ENCODE measurements at regions not wholly inside any gene's neighbourhood (a gene's known extent, or its start where the extent isn't known, plus 50 kb on each side); places are given as distances from the start of the nearest gene placed in this dataset.
A peak's percentile ranks its signal among the peaks of the same experiment; 100 is the strongest.

- TF ChIP-seq, protein P1, sequence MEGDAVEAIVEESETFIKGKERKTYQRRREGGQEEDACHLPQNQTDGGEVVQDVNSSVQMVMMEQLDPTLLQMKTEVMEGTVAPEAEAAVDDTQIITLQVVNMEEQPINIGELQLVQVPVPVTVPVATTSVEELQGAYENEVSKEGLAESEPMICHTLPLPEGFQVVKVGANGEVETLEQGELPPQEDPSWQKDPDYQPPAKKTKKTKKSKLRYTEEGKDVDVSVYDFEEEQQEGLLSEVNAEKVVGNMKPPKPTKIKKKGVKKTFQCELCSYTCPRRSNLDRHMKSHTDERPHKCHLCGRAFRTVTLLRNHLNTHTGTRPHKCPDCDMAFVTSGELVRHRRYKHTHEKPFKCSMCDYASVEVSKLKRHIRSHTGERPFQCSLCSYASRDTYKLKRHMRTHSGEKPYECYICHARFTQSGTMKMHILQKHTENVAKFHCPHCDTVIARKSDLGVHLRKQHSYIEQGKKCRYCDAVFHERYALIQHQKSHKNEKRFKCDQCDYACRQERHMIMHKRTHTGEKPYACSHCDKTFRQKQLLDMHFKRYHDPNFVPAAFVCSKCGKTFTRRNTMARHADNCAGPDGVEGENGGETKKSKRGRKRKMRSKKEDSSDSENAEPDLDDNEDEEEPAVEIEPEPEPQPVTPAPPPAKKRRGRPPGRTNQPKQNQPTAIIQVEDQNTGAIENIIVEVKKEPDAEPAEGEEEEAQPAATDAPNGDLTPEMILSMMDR (IDR thresholded peaks at IDR 0.05; ENCODE audit: low read depth, low read length): no peak
- DNase-seq (ENCODE audit: low read depth in 2 of 2): no peak
- H3K4me3 ChIP-seq (replicated peaks in 1 of 2; ENCODE audit: low read depth in 2 of 2, low read length in 2 of 2): no peak overlapping the region
These were observed 102.9 kb upstream of the KCNAB1 start for GRCh38 chr3:156017352-156018030.

GRCh38 chr3:156024904-156025533 is 95.4 kb upstream of the KCNAB1 start:
- H3K4me3 ChIP-seq (replicated peaks in 1 of 2; ENCODE audit: low read depth in 2 of 2, low read length in 2 of 2): peak overlapping the region in 1 of 2 donors; percentile 24
- DNase-seq (ENCODE audit: low read depth in 2 of 2): peak; percentile 25 to 27
- TF ChIP-seq, protein P1 (IDR thresholded peaks at IDR 0.05; ENCODE audit: low read depth, low read length): no peak

GRCh38 chr3:156029208-156029607 is 91.2 kb upstream of the KCNAB1 start:
- TF ChIP-seq, protein P1 (IDR thresholded peaks at IDR 0.05; ENCODE audit: low read depth, low read length): no peak

GRCh38 chr3:156030723-156031122 is 89.7 kb upstream of the KCNAB1 start:
- TF ChIP-seq, protein P1 (IDR thresholded peaks at IDR 0.05; ENCODE audit: low read depth, low read length): no peak

More at GRCh38 chr3:156029208-156029607, 91.2 kb upstream of the KCNAB1 start:
- no peak for DNase-seq (ENCODE audit: low read depth in 2 of 2)
- H3K4me3 ChIP-seq (replicated peaks in 1 of 2; ENCODE audit: low read depth in 2 of 2, low read length in 2 of 2): no peak overlapping the region

DNA sequence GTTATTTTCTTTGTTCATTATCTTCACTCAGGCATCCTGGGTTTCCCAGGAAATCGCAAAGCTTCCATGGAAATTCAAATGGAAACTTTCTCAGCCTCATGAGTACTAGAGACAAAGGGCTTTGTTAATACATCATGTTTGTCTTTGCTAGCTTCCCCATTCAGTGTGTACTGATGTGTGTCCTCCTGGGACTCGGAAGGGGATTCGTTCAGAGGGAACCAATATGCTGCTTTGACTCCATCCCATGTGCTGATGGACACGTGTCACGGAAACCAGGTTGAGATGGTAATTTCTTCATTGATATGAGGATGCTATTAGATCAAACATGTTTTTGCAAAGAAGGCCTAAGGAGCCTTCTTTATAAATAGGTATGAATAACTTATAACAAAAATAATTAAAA is 87.0 kb upstream of the KCNAB1 start:
- TF ChIP-seq, protein P1 (IDR thresholded peaks at IDR 0.05; ENCODE audit: low read depth, low read length): no peak
- no peak overlapping the region for H3K4me3 ChIP-seq (replicated peaks in 1 of 2; ENCODE audit: low read depth in 2 of 2, low read length in 2 of 2)
- DNase-seq (ENCODE audit: low read depth in 2 of 2): no peak

More at GRCh38 chr3:156030723-156031122, 89.7 kb upstream of the KCNAB1 start:
- H3K4me3 ChIP-seq (replicated peaks in 1 of 2; ENCODE audit: low read depth in 2 of 2, low read length in 2 of 2): no peak overlapping the region
- no peak for DNase-seq (ENCODE audit: low read depth in 2 of 2)

DNA sequence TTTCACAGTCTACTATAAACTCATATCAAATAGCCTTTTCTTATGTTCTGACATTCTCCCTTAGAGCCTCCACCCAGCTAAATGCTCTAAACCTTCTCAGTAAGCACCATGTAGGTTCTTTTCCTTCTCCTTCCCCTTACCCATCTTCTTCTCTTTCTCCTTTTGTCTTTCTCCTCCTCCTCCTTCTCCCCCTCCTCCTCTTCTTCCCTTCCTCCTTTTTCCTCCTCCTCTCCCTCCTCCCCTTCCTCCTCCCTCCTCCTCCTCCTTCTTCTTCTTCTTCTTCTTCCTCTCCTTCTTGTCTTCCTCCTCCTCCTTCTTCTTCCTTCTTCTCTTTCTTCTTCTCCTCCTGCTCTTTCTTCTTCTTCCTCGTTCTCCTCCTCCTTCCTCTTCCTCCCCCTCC is 85.2 kb upstream of the KCNAB1 start:
- DNase-seq (ENCODE audit: low read depth in 2 of 2): no peak
- TF ChIP-seq, protein P1 (IDR thresholded peaks at IDR 0.05; ENCODE audit: low read depth, low read length): no peak
- H3K4me3 ChIP-seq (replicated peaks in 1 of 2; ENCODE audit: low read depth in 2 of 2, low read length in 2 of 2): no peak overlapping the region

All from cardiac fibroblast (primary cell).